Type B pancreatic cell (in vitro differentiated cells): ENCODE measurements at regions not wholly inside any gene's neighbourhood (a gene's known extent, or its start where the extent isn't known, plus 50 kb on each side); places are given as distances from the start of the nearest gene placed in this dataset.

ENCODE experiments used
- DNase-seq: peaks from one replicate; pipeline ENCODE4 v3.0.0; 2021; ENCODE audit warnings: mixed read lengths; ENCODE audit not compliant: unreplicated experiment; ENCODE audit errors: extremely low spot score
- H3K27ac Mint-ChIP-seq: 2 replicates; pipeline ENCODE4 v1.8.0; 2021; ENCODE audit warnings: mild to moderate bottlenecking, mixed read lengths
- H3K27me3 Mint-ChIP-seq: 2 replicates; pipeline ENCODE4 v1.8.0; 2021; ENCODE audit warnings: mixed read lengths
- H3K36me3 Mint-ChIP-seq: 2 replicates; pipeline ENCODE4 v1.8.0; 2021; ENCODE audit warnings: mixed read lengths
- H3K4me1 Mint-ChIP-seq: one replicate; pipeline ENCODE4 v1.8.0; 2021; ENCODE audit warnings: mixed read lengths; ENCODE audit not compliant: unreplicated experiment
- H3K4me3 Mint-ChIP-seq: 2 replicates; pipeline ENCODE4 v1.8.0; 2021; ENCODE audit warnings: mild to moderate bottlenecking, mixed read lengths
- H3K9me3 Mint-ChIP-seq: 2 replicates; pipeline ENCODE4 v1.8.0; 2021; ENCODE audit warnings: mixed read lengths
- TF ChIP-seq, protein P1 (sequence below): fragments of 200-600 bp; sonication (generic); conservative IDR thresholded peaks from 2 replicates; pipeline ENCODE4 v1.5.0; 2021; ENCODE audit warnings: antibody characterized with exemption, mild to moderate bottlenecking

- H3K4me3 Mint-ChIP-seq = no peak overlapping the region
- H3K36me3 Mint-ChIP-seq = peaks cover 37% of the 10 kb centered on the region
- H3K9me3 Mint-ChIP-seq = no peaks in the 10 kb centered on the region
- no peak for DNase-seq
- no peak overlapping the region for H3K27ac Mint-ChIP-seq
- no peaks in the 10 kb centered on the region for H3K27me3 Mint-ChIP-seq
- peaks cover 37% of the 10 kb centered on the region for H3K4me1 Mint-ChIP-seq
- TF ChIP-seq, protein P1, sequence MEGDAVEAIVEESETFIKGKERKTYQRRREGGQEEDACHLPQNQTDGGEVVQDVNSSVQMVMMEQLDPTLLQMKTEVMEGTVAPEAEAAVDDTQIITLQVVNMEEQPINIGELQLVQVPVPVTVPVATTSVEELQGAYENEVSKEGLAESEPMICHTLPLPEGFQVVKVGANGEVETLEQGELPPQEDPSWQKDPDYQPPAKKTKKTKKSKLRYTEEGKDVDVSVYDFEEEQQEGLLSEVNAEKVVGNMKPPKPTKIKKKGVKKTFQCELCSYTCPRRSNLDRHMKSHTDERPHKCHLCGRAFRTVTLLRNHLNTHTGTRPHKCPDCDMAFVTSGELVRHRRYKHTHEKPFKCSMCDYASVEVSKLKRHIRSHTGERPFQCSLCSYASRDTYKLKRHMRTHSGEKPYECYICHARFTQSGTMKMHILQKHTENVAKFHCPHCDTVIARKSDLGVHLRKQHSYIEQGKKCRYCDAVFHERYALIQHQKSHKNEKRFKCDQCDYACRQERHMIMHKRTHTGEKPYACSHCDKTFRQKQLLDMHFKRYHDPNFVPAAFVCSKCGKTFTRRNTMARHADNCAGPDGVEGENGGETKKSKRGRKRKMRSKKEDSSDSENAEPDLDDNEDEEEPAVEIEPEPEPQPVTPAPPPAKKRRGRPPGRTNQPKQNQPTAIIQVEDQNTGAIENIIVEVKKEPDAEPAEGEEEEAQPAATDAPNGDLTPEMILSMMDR = no peak
Measured at GRCh38 chr15:62779899-62780298, 262.6 kb upstream of the TPM1 start.

GRCh38 chr15:62781081-62781497 lies 261.5 kb upstream of the TPM1 start:
- no peaks in the 10 kb centered on the region for H3K27me3 Mint-ChIP-seq
- H3K9me3 Mint-ChIP-seq = no peaks in the 10 kb centered on the region
- DNase-seq = no peak
- H3K4me1 Mint-ChIP-seq = peaks cover 44% of the 10 kb centered on the region
- H3K27ac Mint-ChIP-seq = no peak overlapping the region
- TF ChIP-seq, protein P1 = no peak
- H3K36me3 Mint-ChIP-seq = peaks cover 30% of the 10 kb centered on the region
- H3K4me3 Mint-ChIP-seq = no peak overlapping the region

GRCh38 chr15:62782071-62782841 lies 260.3 kb upstream of the TPM1 start:
- H3K27me3 Mint-ChIP-seq = no peaks in the 10 kb centered on the region
- TF ChIP-seq, protein P1 = peak; percentile 85
- H3K27ac Mint-ChIP-seq = peak overlapping the region; percentile 78
- no peak for DNase-seq
- H3K4me1 Mint-ChIP-seq = peaks cover 48% of the 10 kb centered on the region
- peak overlapping the region; percentile 34 for H3K4me3 Mint-ChIP-seq
- H3K36me3 Mint-ChIP-seq = peaks cover 29% of the 10 kb centered on the region
- no peaks in the 10 kb centered on the region for H3K9me3 Mint-ChIP-seq

GRCh38 chr15:62782896-62783295 lies 259.7 kb upstream of the TPM1 start:
- Mint-ChIP-seq H3K36me3 (peaks cover 25% of the 10 kb centered on the region), H3K9me3 (no peaks in the 10 kb centered on the region), H3K27me3 (no peaks in the 10 kb centered on the region), H3K27ac (peak overlapping the region; percentile 78), H3K4me1 (peaks cover 48% of the 10 kb centered on the region), H3K4me3 (peak overlapping the region; percentile 4)
- TF ChIP-seq, protein P1 = no peak
- DNase-seq = no peak

DNA sequence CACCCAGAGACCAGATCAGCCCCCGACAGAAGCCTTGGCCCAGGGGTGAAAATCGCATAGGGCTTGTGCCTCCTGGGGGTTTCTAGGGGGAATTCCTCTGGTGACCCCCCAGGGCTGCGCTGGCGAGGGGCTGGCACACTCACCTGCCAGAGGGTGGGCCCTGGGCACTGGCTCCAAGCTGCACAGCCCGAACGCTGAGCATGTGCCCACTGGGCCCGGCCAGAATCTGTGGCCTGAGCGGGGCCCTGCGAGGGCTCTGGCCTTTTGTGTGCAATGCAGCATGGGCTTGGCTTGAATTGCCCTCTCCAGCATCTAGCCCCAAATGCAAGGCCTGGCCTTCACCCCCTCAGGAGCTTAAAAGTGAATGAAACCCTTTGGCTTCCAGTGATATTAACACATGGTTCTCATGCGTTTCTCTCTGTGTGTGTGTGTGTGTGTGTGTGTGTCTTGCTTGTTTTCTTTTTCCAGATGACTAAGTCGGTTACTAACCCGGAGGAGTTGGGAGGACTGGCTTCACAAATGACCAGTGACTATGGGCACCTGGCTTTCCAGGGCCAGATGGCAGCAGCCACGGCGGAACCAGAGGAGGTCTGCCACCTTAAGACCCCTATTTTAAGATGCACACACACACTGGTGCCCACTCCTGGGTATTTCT lies 259.1 kb upstream of the TPM1 start:
- peaks cover 25% of the 10 kb centered on the region for H3K36me3 Mint-ChIP-seq
- H3K9me3 Mint-ChIP-seq = no peaks in the 10 kb centered on the region
- H3K4me3 Mint-ChIP-seq = no peak overlapping the region
- TF ChIP-seq, protein P1 = no peak
- H3K27ac Mint-ChIP-seq = peak overlapping the region; percentile 14
- no peak for DNase-seq
- H3K4me1 Mint-ChIP-seq = peaks cover 48% of the 10 kb centered on the region
- no peaks in the 10 kb centered on the region for H3K27me3 Mint-ChIP-seq
